ENCODE measurements at regions not wholly inside any gene's neighbourhood (a gene's known extent, or its start where the extent isn't known, plus 50 kb on each side); places are given as distances from the start of the nearest gene placed in this dataset.

DNA sequence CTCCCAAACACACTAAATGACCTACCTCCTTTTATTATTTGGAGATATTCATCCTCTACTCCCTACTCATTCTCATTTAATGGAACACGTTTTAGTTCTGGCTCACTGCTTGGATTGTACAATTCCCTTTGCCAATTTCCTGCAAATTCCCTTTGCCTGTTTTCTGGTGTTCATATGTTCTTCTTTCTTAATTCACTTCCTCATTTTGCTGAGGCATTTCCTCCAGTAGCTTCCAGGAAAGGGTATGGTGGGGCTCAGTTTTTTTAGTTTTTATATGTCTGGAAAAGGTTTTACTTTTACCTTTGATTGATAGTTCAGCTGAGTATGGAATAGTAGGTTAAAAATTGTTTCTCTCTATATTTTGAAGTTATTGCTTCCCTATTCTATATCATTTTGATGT lies 143.6 kb upstream of the GOLIM4 start:
- no peaks in the 10 kb centered on the region for H3K36me3 ChIP-seq (ENCODE audit: insufficient read depth, low read length)
- no peaks in the 10 kb centered on the region for H3K9me2 ChIP-seq (ENCODE audit: insufficient read depth, low read length)
- TF ChIP-seq MXI1 (conservative IDR thresholded peaks at IDR 0.05; ENCODE audit: poor library complexity, severe bottlenecking) (no peak), TAF1 (IDR thresholded peaks at IDR 0.05; ENCODE audit: low read depth) (no peak), POLR2AphosphoS5 (IDR thresholded peaks at IDR 0.05) (no peak), RAD21 (conservative IDR thresholded peaks at IDR 0.05) (no peak), SMC3 (conservative IDR thresholded peaks at IDR 0.05; ENCODE audit: poor library complexity) (no peak), EP300 (conservative IDR thresholded peaks at IDR 0.05; ENCODE audit: poor library complexity, severe bottlenecking) (no peak), EZH2 (IDR thresholded peaks at IDR 0.05; ENCODE audit: borderline replicate concordance, insufficient read depth, low read length, poor library complexity, severe bottlenecking) (no peak)
- TF ChIP-seq, protein P1, sequence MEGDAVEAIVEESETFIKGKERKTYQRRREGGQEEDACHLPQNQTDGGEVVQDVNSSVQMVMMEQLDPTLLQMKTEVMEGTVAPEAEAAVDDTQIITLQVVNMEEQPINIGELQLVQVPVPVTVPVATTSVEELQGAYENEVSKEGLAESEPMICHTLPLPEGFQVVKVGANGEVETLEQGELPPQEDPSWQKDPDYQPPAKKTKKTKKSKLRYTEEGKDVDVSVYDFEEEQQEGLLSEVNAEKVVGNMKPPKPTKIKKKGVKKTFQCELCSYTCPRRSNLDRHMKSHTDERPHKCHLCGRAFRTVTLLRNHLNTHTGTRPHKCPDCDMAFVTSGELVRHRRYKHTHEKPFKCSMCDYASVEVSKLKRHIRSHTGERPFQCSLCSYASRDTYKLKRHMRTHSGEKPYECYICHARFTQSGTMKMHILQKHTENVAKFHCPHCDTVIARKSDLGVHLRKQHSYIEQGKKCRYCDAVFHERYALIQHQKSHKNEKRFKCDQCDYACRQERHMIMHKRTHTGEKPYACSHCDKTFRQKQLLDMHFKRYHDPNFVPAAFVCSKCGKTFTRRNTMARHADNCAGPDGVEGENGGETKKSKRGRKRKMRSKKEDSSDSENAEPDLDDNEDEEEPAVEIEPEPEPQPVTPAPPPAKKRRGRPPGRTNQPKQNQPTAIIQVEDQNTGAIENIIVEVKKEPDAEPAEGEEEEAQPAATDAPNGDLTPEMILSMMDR (IDR thresholded peaks at IDR 0.05; ENCODE audit: poor library complexity, severe bottlenecking): no peak
- TF ChIP-seq, protein P2, sequence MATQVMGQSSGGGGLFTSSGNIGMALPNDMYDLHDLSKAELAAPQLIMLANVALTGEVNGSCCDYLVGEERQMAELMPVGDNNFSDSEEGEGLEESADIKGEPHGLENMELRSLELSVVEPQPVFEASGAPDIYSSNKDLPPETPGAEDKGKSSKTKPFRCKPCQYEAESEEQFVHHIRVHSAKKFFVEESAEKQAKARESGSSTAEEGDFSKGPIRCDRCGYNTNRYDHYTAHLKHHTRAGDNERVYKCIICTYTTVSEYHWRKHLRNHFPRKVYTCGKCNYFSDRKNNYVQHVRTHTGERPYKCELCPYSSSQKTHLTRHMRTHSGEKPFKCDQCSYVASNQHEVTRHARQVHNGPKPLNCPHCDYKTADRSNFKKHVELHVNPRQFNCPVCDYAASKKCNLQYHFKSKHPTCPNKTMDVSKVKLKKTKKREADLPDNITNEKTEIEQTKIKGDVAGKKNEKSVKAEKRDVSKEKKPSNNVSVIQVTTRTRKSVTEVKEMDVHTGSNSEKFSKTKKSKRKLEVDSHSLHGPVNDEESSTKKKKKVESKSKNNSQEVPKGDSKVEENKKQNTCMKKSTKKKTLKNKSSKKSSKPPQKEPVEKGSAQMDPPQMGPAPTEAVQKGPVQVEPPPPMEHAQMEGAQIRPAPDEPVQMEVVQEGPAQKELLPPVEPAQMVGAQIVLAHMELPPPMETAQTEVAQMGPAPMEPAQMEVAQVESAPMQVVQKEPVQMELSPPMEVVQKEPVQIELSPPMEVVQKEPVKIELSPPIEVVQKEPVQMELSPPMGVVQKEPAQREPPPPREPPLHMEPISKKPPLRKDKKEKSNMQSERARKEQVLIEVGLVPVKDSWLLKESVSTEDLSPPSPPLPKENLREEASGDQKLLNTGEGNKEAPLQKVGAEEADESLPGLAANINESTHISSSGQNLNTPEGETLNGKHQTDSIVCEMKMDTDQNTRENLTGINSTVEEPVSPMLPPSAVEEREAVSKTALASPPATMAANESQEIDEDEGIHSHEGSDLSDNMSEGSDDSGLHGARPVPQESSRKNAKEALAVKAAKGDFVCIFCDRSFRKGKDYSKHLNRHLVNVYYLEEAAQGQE (IDR thresholded peaks at IDR 0.05; ENCODE audit: borderline replicate concordance): no peak
- H2AFZ ChIP-seq (ENCODE audit: low read depth, low read length): no peak overlapping the region
- no peak overlapping the region for H3K27ac ChIP-seq (ENCODE audit: low read length)
- H3K4me3 ChIP-seq (ENCODE audit: low read length): no peak overlapping the region
- H3F3A ChIP-seq (ENCODE audit: insufficient read depth, low read length, poor library complexity, severe bottlenecking): no peaks in the 10 kb centered on the region
- no peaks in the 10 kb centered on the region for H3K9me3 ChIP-seq (ENCODE audit: low read length)
- H4K20me1 ChIP-seq (ENCODE audit: insufficient read depth): no peaks in the 10 kb centered on the region
- H3K4me2 ChIP-seq (ENCODE audit: low read length): no peak overlapping the region
- H3K9ac ChIP-seq (ENCODE audit: low read length): no peak overlapping the region
- no peaks in the 10 kb centered on the region for H3K79me2 ChIP-seq (replicated peaks; ENCODE audit: insufficient read depth, low read length)
- no peaks in the 10 kb centered on the region for H3K27me3 ChIP-seq (ENCODE audit: insufficient read depth, low read depth, low read length)

DNA sequence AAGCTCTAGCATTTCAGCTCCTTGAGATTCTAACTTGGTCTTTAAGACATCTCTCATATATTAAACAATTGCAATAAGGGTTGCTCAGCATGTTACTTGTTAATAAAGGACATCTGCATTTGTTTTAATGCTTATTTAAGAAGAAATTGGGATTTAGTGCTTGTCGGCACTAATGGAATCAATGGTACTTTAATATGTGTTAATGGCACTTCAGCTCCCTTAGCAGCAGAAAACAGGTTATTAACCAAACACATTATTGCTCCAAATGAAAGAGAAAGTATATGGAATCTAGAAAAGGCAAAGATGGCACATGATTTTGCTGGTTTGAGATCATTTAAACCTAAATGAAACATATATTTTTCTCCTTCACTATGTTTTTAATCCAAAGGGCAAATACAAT lies 137.3 kb upstream of the GOLIM4 start:
- Histone ChIP-seq H3K27ac (ENCODE audit: low read length) (no peak overlapping the region), H3F3A (ENCODE audit: insufficient read depth, low read length, poor library complexity, severe bottlenecking) (no peaks in the 10 kb centered on the region), H3K4me3 (ENCODE audit: low read length) (no peak overlapping the region), H3K9me2 (ENCODE audit: insufficient read depth, low read length) (no peaks in the 10 kb centered on the region), H3K36me3 (ENCODE audit: insufficient read depth, low read length) (no peaks in the 10 kb centered on the region), H3K9ac (ENCODE audit: low read length) (no peak overlapping the region), H3K9me3 (ENCODE audit: low read length) (no peaks in the 10 kb centered on the region), H4K20me1 (ENCODE audit: insufficient read depth) (no peaks in the 10 kb centered on the region), H3K79me2 (replicated peaks; ENCODE audit: insufficient read depth, low read length) (no peaks in the 10 kb centered on the region), H3K4me2 (ENCODE audit: low read length) (no peak overlapping the region), H2AFZ (ENCODE audit: low read depth, low read length) (no peak overlapping the region), H3K27me3 (ENCODE audit: insufficient read depth, low read depth, low read length) (no peaks in the 10 kb centered on the region)
- no peak for TF ChIP-seq MXI1 (conservative IDR thresholded peaks at IDR 0.05; ENCODE audit: poor library complexity, severe bottlenecking)
- TF ChIP-seq RAD21 (conservative IDR thresholded peaks at IDR 0.05): no peak
- TF ChIP-seq, protein P1 (IDR thresholded peaks at IDR 0.05; ENCODE audit: poor library complexity, severe bottlenecking): no peak
- TF ChIP-seq EZH2 (IDR thresholded peaks at IDR 0.05; ENCODE audit: borderline replicate concordance, insufficient read depth, low read length, poor library complexity, severe bottlenecking): no peak
- no peak for TF ChIP-seq EP300 (conservative IDR thresholded peaks at IDR 0.05; ENCODE audit: poor library complexity, severe bottlenecking)
- TF ChIP-seq POLR2AphosphoS5 (IDR thresholded peaks at IDR 0.05): no peak
- no peak for TF ChIP-seq TAF1 (IDR thresholded peaks at IDR 0.05; ENCODE audit: low read depth)
